ENCODE measurements at regions not wholly inside any gene's neighbourhood (a gene's known extent, or its start where the extent isn't known, plus 50 kb on each side); places are given as distances from the start of the nearest gene placed in this dataset.

- Histone ChIP-seq H3K4me1 (ENCODE audit: insufficient read depth, low read length) (no peaks in the 10 kb centered on the region), H3K36me3 (ENCODE audit: insufficient read depth, low read length) (no peaks in the 10 kb centered on the region), H3K9me3 (ENCODE audit: control insufficient read depth, insufficient read depth, low read length) (no peaks in the 10 kb centered on the region), H3K9ac (ENCODE audit: low read depth, low read length) (no peak overlapping the region)
Observed at GRCh38 chr13:40158757-40159156, 503.3 kb downstream of the COG6 start.

- no peaks in the 10 kb centered on the region; the same call in 1 of the 2 replicates for H3K4me1 ChIP-seq (ENCODE audit: insufficient read depth, low read length)
- H3K36me3 ChIP-seq (ENCODE audit: insufficient read depth, low read length): no peaks in the 10 kb centered on the region
Observed at GRCh38 chr13:40159736-40160135, 504.3 kb downstream of the COG6 start.

GRCh38 chr13:40160618-40161350 is 505.3 kb downstream of the COG6 start:
- no peaks in the 10 kb centered on the region for H3K9me3 ChIP-seq (ENCODE audit: control insufficient read depth, insufficient read depth, low read length)
- no peaks in the 10 kb centered on the region; the same call in 1 of the 2 replicates for H3K4me1 ChIP-seq (ENCODE audit: insufficient read depth, low read length)
- no peak overlapping the region for H3K9ac ChIP-seq (ENCODE audit: low read depth, low read length)
- no peaks in the 10 kb centered on the region for H3K36me3 ChIP-seq (ENCODE audit: insufficient read depth, low read length)

More at GRCh38 chr13:40159736-40160135, 504.3 kb downstream of the COG6 start:
- Histone ChIP-seq H3K9me3 (ENCODE audit: control insufficient read depth, insufficient read depth, low read length) (no peaks in the 10 kb centered on the region), H3K9ac (ENCODE audit: low read depth, low read length) (no peak overlapping the region)

- no peak overlapping the region for H3K9ac ChIP-seq (ENCODE audit: low read depth, low read length)
- no peaks in the 10 kb centered on the region; the same call in 1 of the 2 replicates for H3K4me1 ChIP-seq (ENCODE audit: insufficient read depth, low read length)
- no peaks in the 10 kb centered on the region for H3K36me3 ChIP-seq (ENCODE audit: insufficient read depth, low read length)
- no peaks in the 10 kb centered on the region for H3K9me3 ChIP-seq (ENCODE audit: control insufficient read depth, insufficient read depth, low read length)
Observed at GRCh38 chr13:40161351-40161810, 505.1 kb downstream of the FOXO1 start.

GRCh38 chr13:40161931-40162330 is 504.5 kb downstream of the FOXO1 start:
- H3K4me1 ChIP-seq (ENCODE audit: insufficient read depth, low read length): no peaks in the 10 kb centered on the region; the same call in 1 of the 2 replicates
- H3K9ac ChIP-seq (ENCODE audit: low read depth, low read length): no peak overlapping the region
- H3K9me3 ChIP-seq (ENCODE audit: control insufficient read depth, insufficient read depth, low read length): no peaks in the 10 kb centered on the region
- H3K36me3 ChIP-seq (ENCODE audit: insufficient read depth, low read length): no peaks in the 10 kb centered on the region

- Histone ChIP-seq H3K36me3 (ENCODE audit: insufficient read depth, low read length) (no peaks in the 10 kb centered on the region), H3K9ac (ENCODE audit: low read depth, low read length) (no peak overlapping the region), H3K4me1 (ENCODE audit: insufficient read depth, low read length) (no peaks in the 10 kb centered on the region; the same call in 1 of the 2 replicates), H3K9me3 (ENCODE audit: control insufficient read depth, insufficient read depth, low read length) (no peaks in the 10 kb centered on the region)
Observed at GRCh38 chr13:40163066-40164000, 503.1 kb downstream of the FOXO1 start.

- Histone ChIP-seq H3K4me1 (ENCODE audit: insufficient read depth, low read length) (no peaks in the 10 kb centered on the region; the same call in 1 of the 2 replicates), H3K9ac (ENCODE audit: low read depth, low read length) (no peak overlapping the region), H3K36me3 (ENCODE audit: insufficient read depth, low read length) (no peaks in the 10 kb centered on the region), H3K9me3 (ENCODE audit: control insufficient read depth, insufficient read depth, low read length) (no peaks in the 10 kb centered on the region)
Observed at GRCh38 chr13:40164133-40164532, 502.3 kb downstream of the FOXO1 start.

- Histone ChIP-seq H3K4me1 (ENCODE audit: insufficient read depth, low read length) (no peaks in the 10 kb centered on the region; the same call in 1 of the 2 replicates), H3K9me3 (ENCODE audit: control insufficient read depth, insufficient read depth, low read length) (no peaks in the 10 kb centered on the region), H3K9ac (ENCODE audit: low read depth, low read length) (no peak overlapping the region), H3K36me3 (ENCODE audit: insufficient read depth, low read length) (no peaks in the 10 kb centered on the region)
Observed at GRCh38 chr13:40165316-40165932, 501.0 kb downstream of the FOXO1 start.

GRCh38 chr13:40167327-40167726 is 499.1 kb downstream of the FOXO1 start:
- H3K9ac ChIP-seq (ENCODE audit: low read depth, low read length): no peak overlapping the region
- H3K36me3 ChIP-seq (ENCODE audit: insufficient read depth, low read length): no peaks in the 10 kb centered on the region
- H3K4me1 ChIP-seq (ENCODE audit: insufficient read depth, low read length): peaks cover 6% of the 10 kb centered on the region; the same call in 1 of the 2 replicates
- H3K9me3 ChIP-seq (ENCODE audit: control insufficient read depth, insufficient read depth, low read length): no peaks in the 10 kb centered on the region

- no peaks in the 10 kb centered on the region for H3K9me3 ChIP-seq (ENCODE audit: control insufficient read depth, insufficient read depth, low read length)
- no peaks in the 10 kb centered on the region for H3K36me3 ChIP-seq (ENCODE audit: insufficient read depth, low read length)
- H3K4me1 ChIP-seq (ENCODE audit: insufficient read depth, low read length): peaks cover 6% of the 10 kb centered on the region; the same call in 1 of the 2 replicates
- H3K9ac ChIP-seq (ENCODE audit: low read depth, low read length): no peak overlapping the region
Observed at GRCh38 chr13:40168425-40169166, 497.8 kb downstream of the FOXO1 start.

- H3K9me3 ChIP-seq (ENCODE audit: control insufficient read depth, insufficient read depth, low read length): no peaks in the 10 kb centered on the region
- H3K36me3 ChIP-seq (ENCODE audit: insufficient read depth, low read length): no peaks in the 10 kb centered on the region
- no peak overlapping the region for H3K9ac ChIP-seq (ENCODE audit: low read depth, low read length)
- peaks cover 6% of the 10 kb centered on the region; the same call in 1 of the 2 replicates for H3K4me1 ChIP-seq (ENCODE audit: insufficient read depth, low read length)
Observed at GRCh38 chr13:40169476-40169875, 497.0 kb downstream of the FOXO1 start.

GRCh38 chr13:40170091-40170490 is 496.4 kb downstream of the FOXO1 start:
- Histone ChIP-seq H3K9me3 (ENCODE audit: control insufficient read depth, insufficient read depth, low read length) (no peaks in the 10 kb centered on the region), H3K36me3 (ENCODE audit: insufficient read depth, low read length) (no peaks in the 10 kb centered on the region), H3K9ac (ENCODE audit: low read depth, low read length) (no peak overlapping the region), H3K4me1 (ENCODE audit: insufficient read depth, low read length) (peaks cover 6% of the 10 kb centered on the region; the same call in 1 of the 2 replicates)

GRCh38 chr13:40170982-40171381 is 495.5 kb downstream of the FOXO1 start:
- no peak overlapping the region for H3K9ac ChIP-seq (ENCODE audit: low read depth, low read length)
- H3K36me3 ChIP-seq (ENCODE audit: insufficient read depth, low read length): no peaks in the 10 kb centered on the region
- H3K9me3 ChIP-seq (ENCODE audit: control insufficient read depth, insufficient read depth, low read length): no peaks in the 10 kb centered on the region
- peaks cover 6% of the 10 kb centered on the region; the same call in 1 of the 2 replicates for H3K4me1 ChIP-seq (ENCODE audit: insufficient read depth, low read length)

All from ES-I3 (cell line).